ENCODE measurements at regions not wholly inside any gene's neighbourhood (a gene's known extent, or its start where the extent isn't known, plus 50 kb on each side); places are given as distances from the start of the nearest gene placed in this dataset.

- TF ChIP-seq CTCF (IDR thresholded peaks at IDR 0.05) (no peak), POLR2A (IDR thresholded peaks at IDR 0.05) (no peak)
Observed at GRCh38 chr12:24155042-24155441, 205.6 kb upstream of the SOX5 start.

Data from breast epithelium (tissue), 3 donors.